Fibroblast of lung (primary cell): ENCODE measurements at regions not wholly inside any gene's neighbourhood (a gene's known extent, or its start where the extent isn't known, plus 50 kb on each side); places are given as distances from the start of the nearest gene placed in this dataset.

Experiments
- EZH2 ChIP-seq: IDR thresholded peaks from 2 replicates; pipeline ENCODE4 v1.5.1; 2012; ENCODE audit warnings: low read length, control low read depth, mild to moderate bottlenecking; ENCODE audit errors: missing control alignments
- TF ChIP-seq, protein P1 (sequence below), 2 donors: IDR thresholded peaks in 1 of 2; conservative IDR thresholded peaks in 1 of 2; 1 replicate in 1 of 2; 2 replicates in 1 of 2; pipeline ENCODE4 v1.5.1; 2011 to 2012; ENCODE audit warnings: low read length in 2 of 2, control low read depth in 1 of 2, inconsistent platforms in 1 of 2, low read depth in 1 of 2, mild to moderate bottlenecking in 1 of 2

DNA sequence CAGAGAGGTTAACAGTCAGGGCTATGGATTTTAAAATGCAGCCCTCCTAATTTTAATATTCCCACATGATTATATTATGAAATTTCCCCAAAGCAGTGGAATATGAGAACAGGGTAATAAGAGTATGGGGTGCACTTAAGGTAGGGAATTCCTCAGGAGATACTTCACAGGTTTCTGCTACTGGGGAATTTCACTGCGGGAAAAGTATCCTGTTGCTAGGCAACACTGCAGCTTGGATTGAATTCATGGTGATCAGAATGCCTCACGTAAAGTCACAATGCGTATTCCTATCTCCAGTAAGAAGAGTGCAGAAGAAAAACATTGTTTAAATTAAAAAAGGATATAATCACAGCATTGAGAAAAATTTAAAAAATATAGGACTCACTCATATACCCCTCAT, 398.1 kb upstream of the RPS6KA3 start:
- TF ChIP-seq, protein P1, sequence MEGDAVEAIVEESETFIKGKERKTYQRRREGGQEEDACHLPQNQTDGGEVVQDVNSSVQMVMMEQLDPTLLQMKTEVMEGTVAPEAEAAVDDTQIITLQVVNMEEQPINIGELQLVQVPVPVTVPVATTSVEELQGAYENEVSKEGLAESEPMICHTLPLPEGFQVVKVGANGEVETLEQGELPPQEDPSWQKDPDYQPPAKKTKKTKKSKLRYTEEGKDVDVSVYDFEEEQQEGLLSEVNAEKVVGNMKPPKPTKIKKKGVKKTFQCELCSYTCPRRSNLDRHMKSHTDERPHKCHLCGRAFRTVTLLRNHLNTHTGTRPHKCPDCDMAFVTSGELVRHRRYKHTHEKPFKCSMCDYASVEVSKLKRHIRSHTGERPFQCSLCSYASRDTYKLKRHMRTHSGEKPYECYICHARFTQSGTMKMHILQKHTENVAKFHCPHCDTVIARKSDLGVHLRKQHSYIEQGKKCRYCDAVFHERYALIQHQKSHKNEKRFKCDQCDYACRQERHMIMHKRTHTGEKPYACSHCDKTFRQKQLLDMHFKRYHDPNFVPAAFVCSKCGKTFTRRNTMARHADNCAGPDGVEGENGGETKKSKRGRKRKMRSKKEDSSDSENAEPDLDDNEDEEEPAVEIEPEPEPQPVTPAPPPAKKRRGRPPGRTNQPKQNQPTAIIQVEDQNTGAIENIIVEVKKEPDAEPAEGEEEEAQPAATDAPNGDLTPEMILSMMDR (conservative IDR thresholded peaks at IDR 0.05 in 1 of 2, IDR thresholded peaks at IDR 0.05 in 1 of 2; ENCODE audit: low read depth in 1 of 2, low read length in 2 of 2), result no peak
- TF ChIP-seq EZH2, result no peak
